ENCODE measurements at regions not wholly inside any gene's neighbourhood (a gene's known extent, or its start where the extent isn't known, plus 50 kb on each side); places are given as distances from the start of the nearest gene placed in this dataset.

DNA sequence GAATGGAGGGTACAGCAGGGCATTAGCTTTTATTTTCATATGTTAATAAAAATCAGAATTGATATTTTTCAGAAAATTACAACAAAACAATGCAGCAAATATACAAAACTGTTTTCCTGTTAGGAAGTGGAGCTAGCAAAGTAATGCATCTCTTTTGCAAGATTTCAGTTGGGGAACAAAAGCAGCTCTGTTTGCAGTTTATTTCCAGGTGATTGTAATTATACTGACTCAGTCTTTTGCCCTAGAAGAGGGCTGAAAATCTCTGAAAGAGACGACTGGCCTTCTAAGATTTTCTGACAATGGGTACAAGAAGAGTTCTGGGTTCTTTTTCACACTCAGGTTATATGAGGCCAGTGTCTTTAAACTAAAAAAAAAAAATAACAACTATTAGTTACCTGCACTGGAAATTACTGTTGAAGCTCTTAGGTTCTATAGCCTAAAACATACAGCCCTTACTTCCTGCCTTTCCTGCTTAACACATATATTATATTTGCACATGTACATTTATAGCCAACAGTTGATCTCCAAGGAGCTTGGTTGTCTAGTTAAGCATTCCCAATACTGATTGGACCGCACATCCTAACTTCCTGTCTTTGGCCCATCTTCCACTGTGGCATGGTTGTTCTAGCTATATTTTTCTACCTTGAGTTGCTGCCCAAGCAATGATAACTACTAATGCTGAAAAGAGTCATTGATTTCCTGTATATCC is 199.1 kb upstream of the KRR1 start:
- 81% methylated on average over 2 of the region's 2 CpGs for WGBS

DNA sequence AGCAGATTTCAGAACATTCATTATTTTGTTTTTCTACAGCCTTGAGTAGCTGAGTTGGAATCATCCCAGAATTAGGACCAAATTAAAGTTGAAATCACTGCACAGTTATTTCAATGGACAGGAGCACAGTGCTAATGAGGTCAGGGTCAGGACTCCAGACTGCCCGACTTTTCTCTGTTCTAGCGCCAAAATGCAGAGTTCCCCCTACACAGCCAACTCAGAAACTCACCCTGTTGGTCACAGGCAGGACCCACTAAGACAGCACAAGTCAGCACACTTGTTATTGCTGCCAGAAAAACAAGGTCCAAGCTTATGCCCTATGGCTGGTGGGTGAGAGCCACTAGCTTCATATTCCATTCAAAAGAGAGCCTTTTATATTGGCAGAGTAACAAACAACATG is 198.1 kb upstream of the KRR1 start:
- 64% methylated on average over 2 of the region's 2 CpGs for WGBS
- H3K36me3 ChIP-seq (ENCODE audit: control insufficient read depth in 4 of 4, insufficient read depth in 3 of 4, low read depth in 1 of 4, low read length in 3 of 4) = no peaks in the 10 kb centered on the region
- H3K27me3 ChIP-seq (ENCODE audit: control insufficient read depth in 4 of 4, insufficient read depth in 4 of 4, low read length in 3 of 4) = no peaks in the 10 kb centered on the region
- TF ChIP-seq NR2F2 (IDR thresholded peaks at IDR 0.05) (peak; percentile 69), REST (IDR thresholded peaks at IDR 0.05) (no peak)
- peaks cover 0 to 2% (median 0%) of the 10 kb centered on the region in 4 donors for H3K4me1 ChIP-seq (ENCODE audit: control insufficient read depth in 4 of 4, insufficient read depth in 4 of 4, low read length in 3 of 4)
- no peak for DNase-seq (ENCODE audit: low spot score)
- H3K9me3 ChIP-seq (ENCODE audit: control insufficient read depth in 4 of 4, low read length in 3 of 4) = no peaks in the 10 kb centered on the region
- no peak overlapping the region for H3K27ac ChIP-seq (ENCODE audit: low read depth in 1 of 2, low read length in 2 of 2)
- no peak overlapping the region for H3K9ac ChIP-seq (ENCODE audit: low read depth in 1 of 2, low read length in 2 of 2)
- no peak overlapping the region for H3K4me3 ChIP-seq (ENCODE audit: low read depth in 1 of 3, low read length in 3 of 3)

More for the DNA sequence above, 199.1 kb upstream of the KRR1 start:
- Histone ChIP-seq H3K36me3 (ENCODE audit: control insufficient read depth in 4 of 4, insufficient read depth in 3 of 4, low read depth in 1 of 4, low read length in 3 of 4) (no peaks in the 10 kb centered on the region), H3K4me3 (ENCODE audit: low read depth in 1 of 3, low read length in 3 of 3) (no peak overlapping the region), H3K9ac (ENCODE audit: low read depth in 1 of 2, low read length in 2 of 2) (no peak overlapping the region), H3K4me1 (ENCODE audit: control insufficient read depth in 4 of 4, insufficient read depth in 4 of 4, low read length in 3 of 4) (peaks cover 0 to 2% (median 0%) of the 10 kb centered on the region in 4 donors), H3K27ac (ENCODE audit: low read depth in 1 of 2, low read length in 2 of 2) (no peak overlapping the region), H3K9me3 (ENCODE audit: control insufficient read depth in 4 of 4, low read length in 3 of 4) (no peaks in the 10 kb centered on the region), H3K27me3 (ENCODE audit: control insufficient read depth in 4 of 4, insufficient read depth in 4 of 4, low read length in 3 of 4) (no peaks in the 10 kb centered on the region)
- no peak for DNase-seq (ENCODE audit: low spot score)
- TF ChIP-seq FOXA2 (IDR thresholded peaks at IDR 0.05) (no peak), GABPA (IDR thresholded peaks at IDR 0.05 in 1 of 2, conservative IDR thresholded peaks at IDR 0.05 in 1 of 2) (no peak), TAF1 (conservative IDR thresholded peaks at IDR 0.05) (no peak), SP1 (IDR thresholded peaks at IDR 0.05) (no peak)

DNA sequence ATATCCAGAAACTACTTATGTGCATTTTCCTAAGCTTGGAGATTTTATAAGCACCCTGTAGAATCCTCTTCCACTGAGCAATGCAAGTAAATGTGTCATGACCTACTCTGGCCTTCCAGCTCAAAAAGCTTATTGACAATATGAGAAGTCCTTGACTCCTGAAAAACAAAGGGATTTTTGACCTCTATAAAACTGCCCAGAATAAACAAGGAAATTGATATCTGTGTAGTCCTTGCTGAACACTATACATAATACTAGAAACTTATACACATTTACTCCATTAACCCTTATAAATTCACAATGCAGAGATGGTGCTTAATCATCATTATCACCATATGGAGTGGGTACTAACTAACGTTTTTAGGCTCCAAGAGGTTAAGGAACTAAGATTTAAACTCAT is 197.4 kb upstream of the KRR1 start:
- H3K27ac ChIP-seq (ENCODE audit: low read depth in 1 of 2, low read length in 2 of 2) = no peak overlapping the region

More for the DNA sequence above, 197.4 kb upstream of the KRR1 start:
- no peak for TF ChIP-seq SP1 (IDR thresholded peaks at IDR 0.05)
- TF ChIP-seq GABPA (IDR thresholded peaks at IDR 0.05 in 1 of 2, conservative IDR thresholded peaks at IDR 0.05 in 1 of 2) = no peak
- no peak for TF ChIP-seq FOXA2 (IDR thresholded peaks at IDR 0.05)
- no peak for TF ChIP-seq TAF1 (conservative IDR thresholded peaks at IDR 0.05)
- no peak for TF ChIP-seq HNF4G (IDR thresholded peaks at IDR 0.05)
- TF ChIP-seq RAD21 (IDR thresholded peaks at IDR 0.05) = no peak
- no peak for TF ChIP-seq RXRA (IDR thresholded peaks at IDR 0.05)
- no peak for TF ChIP-seq EGR1 (IDR thresholded peaks at IDR 0.05; ENCODE audit: low read depth in 2 of 2)
- TF ChIP-seq NR2F2 (IDR thresholded peaks at IDR 0.05) = no peak
- TF ChIP-seq YY1 (IDR thresholded peaks at IDR 0.05) = no peak
- no peak for TF ChIP-seq FOXA1 (IDR thresholded peaks at IDR 0.05)
- TF ChIP-seq HNF4A (conservative IDR thresholded peaks at IDR 0.05) = no peak
- TF ChIP-seq, protein P1, sequence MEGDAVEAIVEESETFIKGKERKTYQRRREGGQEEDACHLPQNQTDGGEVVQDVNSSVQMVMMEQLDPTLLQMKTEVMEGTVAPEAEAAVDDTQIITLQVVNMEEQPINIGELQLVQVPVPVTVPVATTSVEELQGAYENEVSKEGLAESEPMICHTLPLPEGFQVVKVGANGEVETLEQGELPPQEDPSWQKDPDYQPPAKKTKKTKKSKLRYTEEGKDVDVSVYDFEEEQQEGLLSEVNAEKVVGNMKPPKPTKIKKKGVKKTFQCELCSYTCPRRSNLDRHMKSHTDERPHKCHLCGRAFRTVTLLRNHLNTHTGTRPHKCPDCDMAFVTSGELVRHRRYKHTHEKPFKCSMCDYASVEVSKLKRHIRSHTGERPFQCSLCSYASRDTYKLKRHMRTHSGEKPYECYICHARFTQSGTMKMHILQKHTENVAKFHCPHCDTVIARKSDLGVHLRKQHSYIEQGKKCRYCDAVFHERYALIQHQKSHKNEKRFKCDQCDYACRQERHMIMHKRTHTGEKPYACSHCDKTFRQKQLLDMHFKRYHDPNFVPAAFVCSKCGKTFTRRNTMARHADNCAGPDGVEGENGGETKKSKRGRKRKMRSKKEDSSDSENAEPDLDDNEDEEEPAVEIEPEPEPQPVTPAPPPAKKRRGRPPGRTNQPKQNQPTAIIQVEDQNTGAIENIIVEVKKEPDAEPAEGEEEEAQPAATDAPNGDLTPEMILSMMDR (IDR thresholded peaks at IDR 0.05; ENCODE audit: low read depth, low read length, missing input control) = no peak
- TF ChIP-seq JUND (IDR thresholded peaks at IDR 0.05) = no peak
- peaks cover 0 to 2% (median 0%) of the 10 kb centered on the region in 4 donors for H3K4me1 ChIP-seq (ENCODE audit: control insufficient read depth in 4 of 4, insufficient read depth in 4 of 4, low read length in 3 of 4)
- no peaks in the 10 kb centered on the region for H3K36me3 ChIP-seq (ENCODE audit: control insufficient read depth in 4 of 4, insufficient read depth in 3 of 4, low read depth in 1 of 4, low read length in 3 of 4)
- H3K4me3 ChIP-seq (ENCODE audit: low read depth in 1 of 3, low read length in 3 of 3) = no peak overlapping the region
- no peak overlapping the region for H3K9ac ChIP-seq (ENCODE audit: low read depth in 1 of 2, low read length in 2 of 2)
- no peak for DNase-seq (ENCODE audit: low spot score)
- no peaks in the 10 kb centered on the region for H3K9me3 ChIP-seq (ENCODE audit: control insufficient read depth in 4 of 4, low read length in 3 of 4)
- H3K27me3 ChIP-seq (ENCODE audit: control insufficient read depth in 4 of 4, insufficient read depth in 4 of 4, low read length in 3 of 4) = no peaks in the 10 kb centered on the region
- WGBS = 55% methylated on average over 1 of the region's 1 CpG

Data from liver (tissue), 8 donors.